Neutrophil (primary cell): ENCODE measurements at regions not wholly inside any gene's neighbourhood (a gene's known extent, or its start where the extent isn't known, plus 50 kb on each side); places are given as distances from the start of the nearest gene placed in this dataset.

Experiments used
- H3K27ac ChIP-seq: fragments of 200-600 bp; sonication (generic); 2 replicates; pipeline ENCODE4 v1.5.1; 2016; ENCODE audit warnings: mild to moderate bottlenecking, moderate library complexity
- H3K27me3 ChIP-seq: fragments of 200-600 bp; sonication (generic); 2 replicates; pipeline ENCODE4 v1.6.0; 2016; ENCODE audit warnings: mild to moderate bottlenecking
- H3K36me3 ChIP-seq: fragments of 200-600 bp; sonication (generic); 2 replicates; pipeline ENCODE4 v1.5.1; 2017
- H3K4me1 ChIP-seq, 2 experiments: fragments of 200-600 bp in 1 of 2; sonication (generic) in 1 of 2; 1 replicate in 1 of 2; 2 replicates in 1 of 2; pipeline versions ENCODE4 v1.5.1 to v1.6.1; 2013 to 2016; ENCODE audit warnings: low read depth in 1 of 2, low read length in 1 of 2, mild to moderate bottlenecking in 1 of 2, moderate library complexity in 1 of 2; ENCODE audit not compliant: control insufficient read depth in 1 of 2, insufficient read depth in 1 of 2
- H3K4me3 ChIP-seq, 2 experiments: fragments of 200-600 bp in 1 of 2; sonication (generic) in 1 of 2; 1 replicate in 1 of 2; 2 replicates in 1 of 2; pipeline ENCODE4 v1.5.1; 2013 to 2016; ENCODE audit warnings: low read depth in 1 of 2, low read length in 1 of 2, mild to moderate bottlenecking in 1 of 2, moderate library complexity in 1 of 2
- H3K9me3 ChIP-seq: fragments of 200-600 bp; sonication (generic); 2 replicates; pipeline ENCODE4 v1.5.1; 2016
- CTCF ChIP-seq: fragments of 200-600 bp; sonication (generic); IDR thresholded peaks from 2 replicates; pipeline ENCODE4 v1.5.1; 2016; ENCODE audit warnings: antibody characterized with exemption

- H3K27me3 ChIP-seq, result no peaks in the 10 kb centered on the region
- no peak for TF ChIP-seq CTCF
- H3K4me1 ChIP-seq, result peaks cover 35 to 39% of the 10 kb centered on the region in 2 experiments
- peak overlapping the region; percentile 89 for H3K27ac ChIP-seq
- H3K9me3 ChIP-seq, result no peaks in the 10 kb centered on the region
- H3K4me3 ChIP-seq, result no peak overlapping the region
- peaks cover 12% of the 10 kb centered on the region for H3K36me3 ChIP-seq
Measured at GRCh38 chr18:46252759-46253158, 148.6 kb downstream of the HAUS1 start.

DNA sequence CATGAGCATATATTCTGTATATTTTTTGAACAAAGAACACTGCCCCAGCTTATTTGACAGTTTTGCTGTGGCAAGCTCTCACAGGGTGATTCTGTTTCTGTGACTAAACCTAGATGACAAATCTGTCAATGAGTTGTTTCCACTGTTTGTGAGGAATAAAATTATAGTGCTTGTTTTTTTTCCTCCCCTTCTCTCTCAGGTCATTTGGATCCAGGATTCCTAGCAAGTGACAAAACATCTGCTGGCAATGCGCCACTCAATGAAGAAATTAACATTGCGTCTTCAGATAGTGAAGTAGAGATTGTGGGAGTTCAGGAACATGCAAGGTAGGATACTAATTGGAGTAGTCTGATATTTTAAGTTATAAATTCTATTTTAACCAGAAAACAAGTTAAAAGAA is 149.3 kb downstream of the HAUS1 start:
- Histone ChIP-seq H3K9me3 (no peaks in the 10 kb centered on the region), H3K27me3 (no peaks in the 10 kb centered on the region), H3K4me1 (peaks cover 35 to 39% of the 10 kb centered on the region in 2 experiments), H3K36me3 (peaks cover 10% of the 10 kb centered on the region), H3K27ac (peak overlapping the region; percentile 89), H3K4me3 (no peak overlapping the region)
- no peak for TF ChIP-seq CTCF

- peaks cover 18 to 21% of the 10 kb centered on the region in 2 experiments for H3K4me1 ChIP-seq
- peaks cover 10% of the 10 kb centered on the region for H3K36me3 ChIP-seq
- no peak overlapping the region for H3K27ac ChIP-seq
- no peaks in the 10 kb centered on the region for H3K27me3 ChIP-seq
- no peak overlapping the region for H3K4me3 ChIP-seq
- TF ChIP-seq CTCF, result no peak
- no peaks in the 10 kb centered on the region for H3K9me3 ChIP-seq
Measured at GRCh38 chr18:46256078-46256477, 151.9 kb downstream of the HAUS1 start.

DNA sequence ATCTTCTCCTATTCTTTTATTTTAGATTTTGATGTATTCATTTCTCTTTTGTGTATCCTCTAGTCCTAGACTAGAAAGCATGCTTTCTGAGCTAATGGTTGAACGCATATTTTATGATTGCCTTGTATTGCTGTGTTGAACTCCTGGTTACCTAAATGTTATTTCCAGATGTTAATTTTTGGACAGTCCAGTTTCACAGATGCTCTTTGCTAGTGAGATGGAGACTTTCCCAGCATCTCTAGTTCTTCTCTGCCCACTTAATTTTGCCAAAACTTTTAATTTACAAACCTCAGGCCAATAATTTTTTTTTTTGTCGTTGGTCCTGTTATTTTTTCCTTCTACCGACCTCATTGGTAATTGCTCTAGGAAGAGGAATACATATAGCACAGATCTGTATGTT is 153.2 kb downstream of the HAUS1 start:
- H3K4me1 ChIP-seq, result peaks cover 5 to 8% of the 10 kb centered on the region in 2 experiments
- TF ChIP-seq CTCF, result no peak
- no peak overlapping the region for H3K4me3 ChIP-seq
- no peak overlapping the region for H3K27ac ChIP-seq
- peaks cover 10% of the 10 kb centered on the region for H3K36me3 ChIP-seq
- H3K27me3 ChIP-seq, result no peaks in the 10 kb centered on the region
- no peaks in the 10 kb centered on the region for H3K9me3 ChIP-seq

GRCh38 chr18:46260016-46260878 is 156.1 kb downstream of the HAUS1 start:
- Histone ChIP-seq H3K4me1 (peaks cover 3 to 6% of the 10 kb centered on the region in 2 experiments), H3K27me3 (no peaks in the 10 kb centered on the region), H3K27ac (no peak overlapping the region), H3K9me3 (no peaks in the 10 kb centered on the region), H3K4me3 (no peak overlapping the region), H3K36me3 (peaks cover 22% of the 10 kb centered on the region)
- TF ChIP-seq CTCF, result no peak
